GM06990 (cell line): ENCODE measurements at regions not wholly inside any gene's neighbourhood (a gene's known extent, or its start where the extent isn't known, plus 50 kb on each side); places are given as distances from the start of the nearest gene placed in this dataset.
A peak's percentile ranks its signal among the peaks of the same experiment; 100 is the strongest.
"Not testable (repeated sequence)": the region's sequence is repeated elsewhere in the genome, so short reads cannot be mapped to it uniquely, and the experiment has no call there.

Experiments
- DNase-seq: peaks from one replicate; pipeline ENCODE4 v3.0.0-alpha.2; 2011; ENCODE audit not compliant: insufficient read length; ENCODE audit errors: extremely low read depth
- H3K27me3 ChIP-seq: replicated peaks from 2 replicates; pipeline ENCODE4 v1.6.0; 2011; ENCODE audit warnings: low read length; ENCODE audit not compliant: control insufficient read depth, insufficient read depth
- H3K36me3 ChIP-seq: 2 replicates; pipeline ENCODE4 v1.5.1; 2011; ENCODE audit warnings: low read length; ENCODE audit not compliant: control insufficient read depth, insufficient read depth
- H3K4me3 ChIP-seq: replicated peaks from 2 replicates; pipeline ENCODE4 v1.5.1; 2011; ENCODE audit warnings: low read depth, mild to moderate bottlenecking, control low read depth, low read length
- CTCF ChIP-seq: IDR thresholded peaks from 2 replicates; pipeline ENCODE4 v1.5.1; 2011; ENCODE audit warnings: low read length, control low read depth, mild to moderate bottlenecking, inconsistent platforms; ENCODE audit not compliant: insufficient read depth, poor library complexity, severe bottlenecking

- Histone ChIP-seq H3K36me3 (no peaks in the 10 kb centered on the region), H3K4me3 (no peak overlapping the region), H3K27me3 (no peaks in the 10 kb centered on the region)
- DNase-seq, result no peak
- TF ChIP-seq CTCF, result no peak
These were observed 59.1 kb upstream of the EDAR start for GRCh38 chr2:109048163-109048562.

- H3K27me3 ChIP-seq, H3K36me3 ChIP-seq, H3K4me3 ChIP-seq, DNase-seq: not testable (repeated sequence)
These were observed 58.5 kb upstream of the EDAR start for GRCh38 chr2:109047569-109047968.

GRCh38 chr2:109046925-109047508 is 58.0 kb upstream of the EDAR start:
- TF ChIP-seq CTCF, result no peak
- Histone ChIP-seq H3K4me3 (no peak overlapping the region), H3K36me3 (no peaks in the 10 kb centered on the region), H3K27me3 (no peaks in the 10 kb centered on the region)
- peak; percentile 36 for DNase-seq

GRCh38 chr2:109045505-109045904 is 56.5 kb upstream of the EDAR start:
- no peak for TF ChIP-seq CTCF
- no peak for DNase-seq
- no peaks in the 10 kb centered on the region for H3K27me3 ChIP-seq
- no peak overlapping the region for H3K4me3 ChIP-seq
- no peaks in the 10 kb centered on the region for H3K36me3 ChIP-seq

- DNase-seq, result no peak
- no peaks in the 10 kb centered on the region; the same call in 1 of the 2 replicates for H3K27me3 ChIP-seq
- no peak overlapping the region for H3K4me3 ChIP-seq
- H3K36me3 ChIP-seq, result no peaks in the 10 kb centered on the region
- no peak for TF ChIP-seq CTCF
These were observed 50.0 kb upstream of the EDAR start for GRCh38 chr2:109038992-109039391.
